ENCODE measurements at regions not wholly inside any gene's neighbourhood (a gene's known extent, or its start where the extent isn't known, plus 50 kb on each side); places are given as distances from the start of the nearest gene placed in this dataset.

GRCh38 chr12:98179151-98179550 is 336.2 kb upstream of the TMPO start (continued):
- no peak for TF ChIP-seq PBX3 (IDR thresholded peaks at IDR 0.05; ENCODE audit: insufficient replicate concordance, low read depth, low read length)
- TF ChIP-seq SKIL (IDR thresholded peaks at IDR 0.05; ENCODE audit: low read depth, poor library complexity, severe bottlenecking): no peak
- TF ChIP-seq CREM (IDR thresholded peaks at IDR 0.05; ENCODE audit: low read depth): no peak
- no peak for TF ChIP-seq SPI1 (IDR thresholded peaks at IDR 0.05; ENCODE audit: borderline replicate concordance, insufficient read depth, low read depth, low read length)
- TF ChIP-seq ZNF622 (IDR thresholded peaks at IDR 0.05): no peak
- TF ChIP-seq E4F1 (IDR thresholded peaks at IDR 0.05; ENCODE audit: borderline replicate concordance, partially characterized antibody): no peak

- WGBS (ENCODE audit: insufficient coverage, insufficient replicate concordance, low lambda C conversion rate, missing lambda C conversion rate): 40% methylated on average over 13 of the region's 13 CpGs
- H2AFZ ChIP-seq (ENCODE audit: control insufficient read depth, low read depth, low read length): no peak overlapping the region
- intact Hi-C loops (cut with micrococcal nuclease; ENCODE audit: unreplicated experiment) (no loop called here), in situ Hi-C loops (cut with MboI) (no loop called here)
- H3K4me3 ChIP-seq: no peak overlapping the region
- ChIA-PET POLR2A (no interaction called here), RAD21 (ENCODE audit: unreplicated experiment) (no interaction called here), SMC1A (ENCODE audit: uncharacterized antibody, unreplicated experiment) (interaction anchor here (0.9 kb wide), 1 partner anchor 54 kb away, joined by 3 read pairs; no protein-coding TSS in a partner anchor), CTCF (no interaction called here)
- FAIRE-seq: no peak
- H3K9ac ChIP-seq (ENCODE audit: control insufficient read depth, insufficient read depth, low read length): no peak overlapping the region
- H3K4me1 ChIP-seq (ENCODE audit: control insufficient read depth, insufficient read depth, low read length): no peaks in the 10 kb centered on the region
- no peaks in the 10 kb centered on the region for H3K9me3 ChIP-seq (replicated peaks; ENCODE audit: control insufficient read depth, insufficient read depth, low read length)
- no peak overlapping the region for H3K27ac ChIP-seq (ENCODE audit: control insufficient read depth, insufficient read depth)
- no peaks in the 10 kb centered on the region for H3K36me3 ChIP-seq (ENCODE audit: control insufficient read depth in 2 of 2, insufficient read depth in 2 of 2, low read length in 1 of 2)
- no peak overlapping the region for H3K4me2 ChIP-seq (ENCODE audit: control insufficient read depth, insufficient read depth)
- no peak for ATAC-seq
- BruUV-seq (replicated peaks): no TSS peak
- H4K20me1 ChIP-seq (ENCODE audit: control insufficient read depth, insufficient read depth): no peaks in the 10 kb centered on the region
- H3K79me2 ChIP-seq (ENCODE audit: control insufficient read depth, insufficient read depth, low read length): no peaks in the 10 kb centered on the region
- DNase-seq (ENCODE audit: low read depth, low spot score): no peak
- H3K27me3 ChIP-seq (replicated peaks in 1 of 2; ENCODE audit: control insufficient read depth in 2 of 2, insufficient read depth in 2 of 2, low read length in 1 of 2): peaks cover 0 to 2% of the 10 kb centered on the region in 2 experiments; a peak in 1 of 4 replicates
- TF ChIP-seq CBX3 (IDR thresholded peaks at IDR 0.05; ENCODE audit: borderline replicate concordance, low read depth) (no peak), STAT1 (conservative IDR thresholded peaks at IDR 0.05) (no peak), TCF12 (IDR thresholded peaks at IDR 0.05; ENCODE audit: low read depth, low read length) (no peak), ZBTB4 (CRISPR knock-in tag; IDR thresholded peaks at IDR 0.05) (no peak), PKNOX1 (IDR thresholded peaks at IDR 0.05) (no peak), FOXM1 (IDR thresholded peaks at IDR 0.05; ENCODE audit: low read depth, low read length) (no peak)
Observed at GRCh38 chr12:98180603-98181002, 334.8 kb upstream of the TMPO start.
